Mucosa of rectum (tissue), 2 donors: ENCODE measurements at regions not wholly inside any gene's neighbourhood (a gene's known extent, or its start where the extent isn't known, plus 50 kb on each side); places are given as distances from the start of the nearest gene placed in this dataset.
A peak's percentile ranks its signal among the peaks of the same experiment; 100 is the strongest.

Experiments used
- H3K27ac ChIP-seq, 2 donors: one replicate each; pipeline ENCODE4 v1.7.0; 2013; ENCODE audit warnings: inconsistent platforms in 2 of 2, low read depth in 2 of 2, low read length in 2 of 2
- H3K27me3 ChIP-seq, 2 donors: one replicate each; pipeline ENCODE4 v1.7.0; 2013; ENCODE audit warnings: low read length in 2 of 2; ENCODE audit not compliant: control insufficient read depth in 2 of 2, insufficient read depth in 2 of 2
- H3K36me3 ChIP-seq, 2 donors: one replicate each; pipeline ENCODE4 v1.7.0; 2013; ENCODE audit warnings: low read length in 2 of 2; ENCODE audit not compliant: control insufficient read depth in 2 of 2, insufficient read depth in 2 of 2
- H3K4me1 ChIP-seq, 2 donors: one replicate each; pipeline ENCODE4 v1.7.0; 2013; ENCODE audit warnings: low read length in 2 of 2, mild to moderate bottlenecking in 1 of 2; ENCODE audit not compliant: control insufficient read depth in 2 of 2, insufficient read depth in 2 of 2
- H3K4me3 ChIP-seq, 2 donors: one replicate each; pipeline ENCODE4 v1.7.0; 2013; ENCODE audit warnings: low read length in 2 of 2
- H3K9ac ChIP-seq, 2 donors: one replicate each; pipeline ENCODE4 v1.7.0; 2013; ENCODE audit warnings: low read length in 2 of 2, low read depth in 1 of 2, mild to moderate bottlenecking in 1 of 2
- H3K9me3 ChIP-seq, 2 donors: one replicate each; pipeline ENCODE4 v1.7.0; 2013; ENCODE audit warnings: low read length in 2 of 2; ENCODE audit not compliant: control insufficient read depth in 2 of 2
- donor health status: healthy.
- donor health status: Normal muscosa, but diverticular disease.

GRCh38 chr11:130609121-130610035 is 160.9 kb downstream of the ADAMTS15 start:
- H3K9ac ChIP-seq = no peak overlapping the region
- H3K4me3 ChIP-seq = no peak overlapping the region
- H3K27ac ChIP-seq = peak overlapping the region; percentile 25 to 35
- H3K36me3 ChIP-seq = no peaks in the 10 kb centered on the region
- no peaks in the 10 kb centered on the region for H3K4me1 ChIP-seq
- H3K9me3 ChIP-seq = no peaks in the 10 kb centered on the region
- H3K27me3 ChIP-seq = no peaks in the 10 kb centered on the region

DNA sequence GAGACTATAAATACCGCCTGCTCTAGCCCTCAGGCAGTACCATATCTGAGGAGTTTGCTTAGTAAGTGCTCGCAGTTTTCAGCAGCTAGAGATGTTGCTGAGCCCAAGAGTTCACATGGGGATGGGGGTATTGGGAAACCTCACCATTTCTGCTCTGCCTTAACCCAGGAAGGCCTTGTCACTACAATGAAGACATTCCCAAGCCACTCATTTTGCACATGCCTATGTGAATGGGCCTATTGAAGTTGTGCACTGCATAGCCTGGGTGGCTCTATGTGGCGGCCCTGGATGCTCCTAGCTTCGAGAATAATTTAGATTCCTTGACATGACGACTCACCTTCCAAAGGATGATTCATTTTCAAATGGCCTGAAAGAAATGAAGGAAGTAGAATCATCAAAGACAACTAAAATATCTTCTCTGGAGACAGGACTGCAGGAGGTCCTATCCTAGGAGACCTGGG is 163.4 kb downstream of the ADAMTS15 start:
- Histone ChIP-seq H3K36me3 (no peaks in the 10 kb centered on the region), H3K4me3 (no peak overlapping the region), H3K27ac (no peak overlapping the region), H3K9ac (no peak overlapping the region), H3K4me1 (no peaks in the 10 kb centered on the region), H3K9me3 (no peaks in the 10 kb centered on the region), H3K27me3 (no peaks in the 10 kb centered on the region)

GRCh38 chr11:130612291-130612851 is 163.9 kb downstream of the ADAMTS15 start:
- no peaks in the 10 kb centered on the region for H3K4me1 ChIP-seq
- no peak overlapping the region for H3K27ac ChIP-seq
- H3K4me3 ChIP-seq = no peak overlapping the region
- no peak overlapping the region for H3K9ac ChIP-seq
- H3K36me3 ChIP-seq = no peaks in the 10 kb centered on the region
- no peaks in the 10 kb centered on the region for H3K27me3 ChIP-seq
- H3K9me3 ChIP-seq = no peaks in the 10 kb centered on the region

DNA sequence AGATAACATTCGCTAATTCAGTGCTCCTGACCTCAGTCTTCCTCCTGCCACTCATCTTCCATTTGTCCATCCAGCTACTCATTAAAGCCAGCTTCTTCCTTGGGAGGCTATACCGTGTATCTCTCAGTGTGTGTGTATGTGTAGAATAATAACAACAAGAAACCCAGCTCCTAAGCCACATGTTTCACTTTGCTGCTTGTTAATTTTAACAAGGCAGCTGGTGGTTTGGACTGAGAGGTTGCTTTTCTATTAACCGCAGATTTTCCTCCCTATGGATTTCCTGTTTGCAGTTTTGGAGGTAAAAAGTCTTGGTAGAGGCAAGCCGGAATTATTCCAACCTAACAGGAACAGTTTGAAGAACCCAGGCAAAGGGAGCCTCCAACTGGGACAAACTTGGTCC is 165.0 kb downstream of the ADAMTS15 start:
- no peaks in the 10 kb centered on the region for H3K27me3 ChIP-seq
- no peak overlapping the region for H3K4me3 ChIP-seq
- no peak overlapping the region for H3K9ac ChIP-seq
- no peaks in the 10 kb centered on the region for H3K36me3 ChIP-seq
- H3K4me1 ChIP-seq = no peaks in the 10 kb centered on the region
- no peaks in the 10 kb centered on the region for H3K9me3 ChIP-seq
- H3K27ac ChIP-seq = no peak overlapping the region

DNA sequence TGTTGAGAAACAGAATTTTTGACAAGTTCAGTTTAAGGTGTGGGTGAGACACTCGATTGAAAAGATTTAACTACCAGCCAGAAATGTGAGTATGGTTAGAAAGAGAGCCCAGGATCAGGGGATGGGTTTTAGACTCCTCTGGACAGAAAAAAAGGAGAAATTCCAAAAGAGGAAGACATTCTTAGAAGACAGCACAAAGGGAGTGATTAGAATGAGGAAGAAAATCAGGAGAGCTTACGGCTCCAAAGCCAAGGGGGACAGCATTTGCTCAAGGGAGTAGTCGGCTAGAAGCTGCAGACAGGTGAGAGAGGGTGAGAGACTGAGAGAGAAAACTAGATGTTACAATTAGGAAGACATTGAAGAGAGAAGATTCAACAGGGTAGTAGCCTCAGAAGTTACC is 166.1 kb downstream of the ADAMTS15 start:
- Histone ChIP-seq H3K4me1 (no peaks in the 10 kb centered on the region), H3K27me3 (no peaks in the 10 kb centered on the region), H3K4me3 (no peak overlapping the region), H3K27ac (no peak overlapping the region), H3K9me3 (no peaks in the 10 kb centered on the region), H3K36me3 (no peaks in the 10 kb centered on the region), H3K9ac (no peak overlapping the region)

DNA sequence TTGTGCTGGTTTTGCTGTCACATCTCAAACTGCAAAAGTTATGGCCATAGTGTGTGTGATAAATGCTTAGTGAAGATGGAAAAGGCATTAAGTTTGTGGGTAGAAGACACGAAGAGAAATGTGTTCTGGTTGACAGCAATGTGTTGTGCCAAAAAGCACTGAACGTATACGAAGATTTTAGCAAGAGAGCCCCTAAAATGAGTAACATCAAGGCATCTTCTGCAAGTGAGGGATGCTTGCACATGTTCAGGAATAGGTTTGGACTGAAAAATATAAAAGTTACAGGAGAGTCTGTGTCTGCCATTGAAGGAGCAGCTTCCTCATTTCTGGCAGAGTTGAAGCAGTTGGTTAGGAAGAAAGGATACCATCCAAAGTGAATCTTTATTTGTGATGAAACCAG is 167.1 kb downstream of the ADAMTS15 start:
- Histone ChIP-seq H3K27ac (no peak overlapping the region), H3K27me3 (no peaks in the 10 kb centered on the region), H3K4me1 (no peaks in the 10 kb centered on the region), H3K36me3 (no peaks in the 10 kb centered on the region), H3K9ac (no peak overlapping the region), H3K9me3 (no peaks in the 10 kb centered on the region), H3K4me3 (no peak overlapping the region)

GRCh38 chr11:130616573-130616972 is 168.1 kb downstream of the ADAMTS15 start:
- no peaks in the 10 kb centered on the region for H3K36me3 ChIP-seq
- H3K9ac ChIP-seq = no peak overlapping the region
- no peak overlapping the region for H3K4me3 ChIP-seq
- no peaks in the 10 kb centered on the region for H3K27me3 ChIP-seq
- H3K9me3 ChIP-seq = no peaks in the 10 kb centered on the region
- H3K4me1 ChIP-seq = no peaks in the 10 kb centered on the region
- H3K27ac ChIP-seq = no peak overlapping the region

DNA sequence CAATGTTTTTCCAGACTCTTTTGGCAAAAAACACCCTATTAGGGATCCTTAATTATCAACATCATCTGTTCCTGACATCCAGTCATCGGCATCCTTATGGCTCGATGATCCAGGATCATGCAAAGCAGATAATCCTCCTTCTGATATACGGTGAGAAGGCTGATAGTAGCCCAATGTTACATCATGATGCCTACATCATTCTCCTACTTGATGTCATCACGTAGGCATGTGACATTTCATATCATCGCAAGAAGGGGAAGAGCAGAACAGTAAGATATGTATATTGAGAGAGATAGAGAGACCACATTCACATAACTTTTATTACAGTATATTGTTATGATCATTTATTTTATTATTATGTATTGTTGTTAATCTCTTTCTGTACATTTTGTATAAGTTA is 168.6 kb downstream of the ADAMTS15 start:
- no peaks in the 10 kb centered on the region for H3K4me1 ChIP-seq
- H3K9ac ChIP-seq = no peak overlapping the region
- no peak overlapping the region for H3K27ac ChIP-seq
- no peaks in the 10 kb centered on the region for H3K36me3 ChIP-seq
- no peaks in the 10 kb centered on the region for H3K27me3 ChIP-seq
- H3K4me3 ChIP-seq = no peak overlapping the region
- no peaks in the 10 kb centered on the region for H3K9me3 ChIP-seq

- Histone ChIP-seq H3K4me1 (peaks cover 0 to 2% of the 10 kb centered on the region in 2 donors), H3K27me3 (no peaks in the 10 kb centered on the region), H3K27ac (no peak overlapping the region), H3K9ac (no peak overlapping the region), H3K36me3 (no peaks in the 10 kb centered on the region), H3K9me3 (no peaks in the 10 kb centered on the region), H3K4me3 (no peak overlapping the region)
Measured at GRCh38 chr11:130620548-130620947, 172.1 kb downstream of the ADAMTS15 start.

DNA sequence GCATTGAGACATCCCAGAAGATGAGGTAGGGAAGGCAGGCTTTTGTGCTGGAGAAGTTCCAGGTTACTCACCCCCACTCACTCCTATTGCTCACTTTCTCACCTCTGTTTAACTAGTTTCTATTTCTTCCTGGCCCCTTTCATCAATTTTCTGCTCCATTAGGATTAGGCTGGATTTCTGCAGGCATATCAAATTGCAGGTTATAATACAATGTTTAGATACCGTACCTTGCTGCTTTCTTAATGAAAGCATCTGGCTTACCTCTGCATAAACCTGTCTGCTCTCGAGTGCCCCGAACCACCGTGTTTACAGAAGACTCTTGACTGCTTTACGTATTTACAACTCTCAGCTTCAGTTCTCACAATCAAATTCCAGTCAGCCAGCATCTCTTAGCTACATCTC is 173.7 kb downstream of the ADAMTS15 start:
- H3K27me3 ChIP-seq = no peaks in the 10 kb centered on the region
- no peaks in the 10 kb centered on the region for H3K9me3 ChIP-seq
- no peak overlapping the region for H3K9ac ChIP-seq
- no peaks in the 10 kb centered on the region for H3K36me3 ChIP-seq
- no peak overlapping the region for H3K27ac ChIP-seq
- H3K4me3 ChIP-seq = no peak overlapping the region
- H3K4me1 ChIP-seq = peaks cover 0 to 2% of the 10 kb centered on the region in 2 donors
